ENCODE measurements at regions not wholly inside any gene's neighbourhood (a gene's known extent, or its start where the extent isn't known, plus 50 kb on each side); places are given as distances from the start of the nearest gene placed in this dataset.

GRCh38 chr7:131096267-131096927 is 231.3 kb upstream of the MKLN1 start:
- TF ChIP-seq CTCF (IDR thresholded peaks at IDR 0.05; ENCODE audit: extremely low read depth in 1 of 2, insufficient read depth in 1 of 2, low read depth in 1 of 2, low read length in 2 of 2) (no peak), POLR2A (IDR thresholded peaks at IDR 0.05; ENCODE audit: low read depth, low read length) (no peak), POLR2AphosphoS5 (IDR thresholded peaks at IDR 0.05; ENCODE audit: insufficient read depth, low read depth, low read length) (no peak), MAX (IDR thresholded peaks at IDR 0.05; ENCODE audit: insufficient read depth, insufficient read length) (no peak), MYC (IDR thresholded peaks at IDR 0.05; ENCODE audit: low read depth, low read length) (no peak), EZH2 (IDR thresholded peaks at IDR 0.05; ENCODE audit: borderline replicate concordance, low read depth, low read length, severe bottlenecking) (no peak), GATA2 (IDR thresholded peaks at IDR 0.05; ENCODE audit: insufficient read depth, insufficient read length, low read depth, low read length) (no peak)
